ENCODE measurements at regions not wholly inside any gene's neighbourhood (a gene's known extent, or its start where the extent isn't known, plus 50 kb on each side); places are given as distances from the start of the nearest gene placed in this dataset.

GRCh38 chr4:45160951-45161350 lies 434.6 kb upstream of the GNPDA2 start:
- H3K9me3 ChIP-seq: no peaks in the 10 kb centered on the region
- H3K4me1 ChIP-seq: no peaks in the 10 kb centered on the region
- intact Hi-C loops (cut with DNase I): no loop called here
- H3K36me3 ChIP-seq: no peaks in the 10 kb centered on the region
- no peak for DNase-seq (ENCODE audit: extremely low spot score)
- no peak for TF ChIP-seq CTCF (IDR thresholded peaks at IDR 0.05)
- no peak for TF ChIP-seq POLR2A (IDR thresholded peaks at IDR 0.05; ENCODE audit: low read depth)
- TF ChIP-seq EP300 (IDR thresholded peaks at IDR 0.05): no peak
- no peak for TF ChIP-seq POLR2AphosphoS5 (IDR thresholded peaks at IDR 0.05)
- WGBS: 76% methylated on average over 3 of the region's 3 CpGs
- no peak overlapping the region for H3K27ac ChIP-seq (replicated peaks in 1 of 4)
- no peaks in the 10 kb centered on the region for H3K27me3 ChIP-seq
- no peak overlapping the region for H3K4me3 ChIP-seq

- no peaks in the 10 kb centered on the region for H3K27me3 ChIP-seq
- 87% methylated on average over 6 of the region's 6 CpGs for WGBS
- intact Hi-C loops (cut with DNase I): no loop called here
These were observed 428.9 kb upstream of the GNPDA2 start for GRCh38 chr4:45155081-45155777.

GRCh38 chr4:45147866-45148265 lies 421.5 kb upstream of the GNPDA2 start:
- no peaks in the 10 kb centered on the region for H3K4me1 ChIP-seq
- 44% methylated on average over 1 of the region's 1 CpG for WGBS
- H3K27me3 ChIP-seq: no peaks in the 10 kb centered on the region
- DNase-seq (ENCODE audit: extremely low spot score): no peak
- H3K4me3 ChIP-seq: no peak overlapping the region
- no peaks in the 10 kb centered on the region for H3K36me3 ChIP-seq
- H3K9me3 ChIP-seq: no peaks in the 10 kb centered on the region
- intact Hi-C loops (cut with DNase I): no loop called here
- TF ChIP-seq EP300 (IDR thresholded peaks at IDR 0.05): no peak
- TF ChIP-seq CTCF (IDR thresholded peaks at IDR 0.05): no peak
- no peak for TF ChIP-seq POLR2AphosphoS5 (IDR thresholded peaks at IDR 0.05)
- no peak for TF ChIP-seq POLR2A (IDR thresholded peaks at IDR 0.05; ENCODE audit: low read depth)
- no peak overlapping the region for H3K27ac ChIP-seq (replicated peaks in 1 of 4)

More at GRCh38 chr4:45155081-45155777, 428.9 kb upstream of the GNPDA2 start:
- Histone ChIP-seq H3K27ac (replicated peaks in 1 of 4) (no peak overlapping the region), H3K4me1 (no peaks in the 10 kb centered on the region), H3K4me3 (no peak overlapping the region), H3K9me3 (no peaks in the 10 kb centered on the region), H3K36me3 (no peaks in the 10 kb centered on the region)
- DNase-seq (ENCODE audit: extremely low spot score): no peak
- TF ChIP-seq POLR2AphosphoS5 (IDR thresholded peaks at IDR 0.05): no peak
- TF ChIP-seq POLR2A (IDR thresholded peaks at IDR 0.05; ENCODE audit: low read depth): no peak
- TF ChIP-seq CTCF (IDR thresholded peaks at IDR 0.05): no peak
- TF ChIP-seq EP300 (IDR thresholded peaks at IDR 0.05): no peak

- H3K27me3 ChIP-seq: no peaks in the 10 kb centered on the region
- no peaks in the 10 kb centered on the region for H3K9me3 ChIP-seq
- H3K36me3 ChIP-seq: no peaks in the 10 kb centered on the region
- intact Hi-C loops (cut with DNase I): no loop called here
- H3K4me1 ChIP-seq: peaks cover 0 to 4% (median 0%) of the 10 kb centered on the region in 4 donors
- no peak overlapping the region for H3K4me3 ChIP-seq
- TF ChIP-seq EP300 (IDR thresholded peaks at IDR 0.05): no peak
- TF ChIP-seq CTCF (IDR thresholded peaks at IDR 0.05): no peak
- TF ChIP-seq POLR2AphosphoS5 (IDR thresholded peaks at IDR 0.05): no peak
- TF ChIP-seq POLR2A (IDR thresholded peaks at IDR 0.05; ENCODE audit: low read depth): no peak
- DNase-seq (ENCODE audit: extremely low spot score): no peak
- H3K27ac ChIP-seq (replicated peaks in 1 of 4): no peak overlapping the region
- WGBS: 82% methylated on average over 3 of the region's 3 CpGs
These were observed 404.7 kb upstream of the GNPDA2 start for GRCh38 chr4:45131020-45131419.

- Histone ChIP-seq H3K4me3 (no peak overlapping the region), H3K27ac (replicated peaks in 1 of 4) (no peak overlapping the region), H3K4me1 (peaks cover 4 to 25% (median 8%) of the 10 kb centered on the region in 4 donors), H3K27me3 (no peaks in the 10 kb centered on the region), H3K36me3 (no peaks in the 10 kb centered on the region), H3K9me3 (no peaks in the 10 kb centered on the region)
- 82% methylated on average over 2 of the region's 2 CpGs for WGBS
- DNase-seq (ENCODE audit: extremely low spot score): no peak
- intact Hi-C loops (cut with DNase I): no loop called here
- TF ChIP-seq POLR2A (IDR thresholded peaks at IDR 0.05; ENCODE audit: low read depth): no peak
- TF ChIP-seq CTCF (IDR thresholded peaks at IDR 0.05): no peak
- TF ChIP-seq POLR2AphosphoS5 (IDR thresholded peaks at IDR 0.05): no peak
- TF ChIP-seq EP300 (IDR thresholded peaks at IDR 0.05): no peak
These were observed 396.1 kb upstream of the GNPDA2 start for GRCh38 chr4:45122406-45122805.
